ENCODE measurements at regions not wholly inside any gene's neighbourhood (a gene's known extent, or its start where the extent isn't known, plus 50 kb on each side); places are given as distances from the start of the nearest gene placed in this dataset.

- ATAC-seq: no peak
- no peak for DNase-seq (ENCODE audit: low spot score in 2 of 2)
- Mint-ChIP-seq H3K36me3 (no peaks in the 10 kb centered on the region), H3K9me3 (no peaks in the 10 kb centered on the region), H3K27ac (no peak overlapping the region)
Measured at GRCh38 chrX:43581888-43582539, 74.1 kb upstream of the MAOA start.

- H3K27ac Mint-ChIP-seq: no peak overlapping the region
- no peaks in the 10 kb centered on the region for H3K36me3 Mint-ChIP-seq
- H3K9me3 Mint-ChIP-seq: no peaks in the 10 kb centered on the region
- ATAC-seq (no peak), DNase-seq (ENCODE audit: low spot score in 2 of 2) (no peak)
Measured at GRCh38 chrX:43582540-43582913, 73.6 kb upstream of the MAOA start.

- no peaks in the 10 kb centered on the region for H3K9me3 Mint-ChIP-seq
Measured at GRCh38 chrX:43585922-43586321, 70.2 kb upstream of the MAOA start.

GRCh38 chrX:43586830-43587229 is 69.3 kb upstream of the MAOA start:
- Mint-ChIP-seq H3K36me3 (no peaks in the 10 kb centered on the region), H3K9me3 (no peaks in the 10 kb centered on the region), H3K27ac (no peak overlapping the region)
- ATAC-seq: no peak
- DNase-seq (ENCODE audit: low spot score in 2 of 2): no peak

More at GRCh38 chrX:43585922-43586321, 70.2 kb upstream of the MAOA start:
- ATAC-seq (no peak), DNase-seq (ENCODE audit: low spot score in 2 of 2) (no peak)
- no peak overlapping the region for H3K27ac Mint-ChIP-seq
- no peaks in the 10 kb centered on the region for H3K36me3 Mint-ChIP-seq

GRCh38 chrX:43589735-43590134 is 66.4 kb upstream of the MAOA start:
- no peak for DNase-seq (ENCODE audit: low spot score in 2 of 2)
- ATAC-seq: no peak
- Mint-ChIP-seq H3K9me3 (no peaks in the 10 kb centered on the region), H3K36me3 (no peaks in the 10 kb centered on the region), H3K27ac (no peak overlapping the region)

GRCh38 chrX:43590150-43590549 is 65.9 kb upstream of the MAOA start:
- DNase-seq (ENCODE audit: low spot score in 2 of 2): no peak
- H3K36me3 Mint-ChIP-seq: no peaks in the 10 kb centered on the region
- no peak overlapping the region for H3K27ac Mint-ChIP-seq
- no peaks in the 10 kb centered on the region for H3K9me3 Mint-ChIP-seq
- no peak for ATAC-seq

GRCh38 chrX:43592597-43592996 is 63.5 kb upstream of the MAOA start:
- ATAC-seq: no peak
- DNase-seq (ENCODE audit: low spot score in 2 of 2): no peak
- Mint-ChIP-seq H3K27ac (no peak overlapping the region), H3K36me3 (no peaks in the 10 kb centered on the region), H3K9me3 (peaks cover 0 to 5% of the 10 kb centered on the region in 2 donors)

GRCh38 chrX:43595931-43596330 is 60.2 kb upstream of the MAOA start:
- DNase-seq (ENCODE audit: low spot score in 2 of 2) (no peak), ATAC-seq (no peak)
- no peaks in the 10 kb centered on the region for H3K36me3 Mint-ChIP-seq

GRCh38 chrX:43604753-43605152 is 51.3 kb upstream of the MAOA start:
- DNase-seq (ENCODE audit: low spot score in 2 of 2): no peak
- no peak overlapping the region for H3K27ac Mint-ChIP-seq
- no peak for ATAC-seq
- no peaks in the 10 kb centered on the region for H3K9me3 Mint-ChIP-seq
- H3K36me3 Mint-ChIP-seq: no peaks in the 10 kb centered on the region

More at GRCh38 chrX:43595931-43596330, 60.2 kb upstream of the MAOA start:
- Mint-ChIP-seq H3K9me3 (peaks cover 0 to 5% of the 10 kb centered on the region in 2 donors), H3K27ac (no peak overlapping the region)

GRCh38 chrX:43605351-43605750 is 50.7 kb upstream of the MAOA start:
- DNase-seq (ENCODE audit: low spot score in 2 of 2) (no peak), ATAC-seq (no peak)
- Mint-ChIP-seq H3K36me3 (no peaks in the 10 kb centered on the region), H3K9me3 (no peaks in the 10 kb centered on the region), H3K27ac (no peak overlapping the region)
